ENCODE measurements at regions not wholly inside any gene's neighbourhood (a gene's known extent, or its start where the extent isn't known, plus 50 kb on each side); places are given as distances from the start of the nearest gene placed in this dataset.
"Not testable (repeated sequence)": the region's sequence is repeated elsewhere in the genome, so short reads cannot be mapped to it uniquely, and the experiment has no call there.

GRCh38 chr4:147173797-147174432, 228.3 kb upstream of the TTC29 start:
- DNase-seq = no peak

GRCh38 chr4:147174591-147174990, 228.9 kb upstream of the TTC29 start:
- DNase-seq = no peak

GRCh38 chr4:147175460-147176025, 229.9 kb upstream of the TTC29 start:
- no peak for DNase-seq

GRCh38 chr4:147182041-147182440, 236.4 kb upstream of the TTC29 start:
- no peak for DNase-seq

GRCh38 chr4:147192679-147193078, 247.0 kb upstream of the TTC29 start:
- DNase-seq = no peak

- no peak for DNase-seq
Measured at GRCh38 chr4:147194114-147194513, 248.4 kb upstream of the TTC29 start.

- DNase-seq = no peak
Measured at GRCh38 chr4:147194604-147195003, 248.9 kb upstream of the TTC29 start.

GRCh38 chr4:147195386-147195785, 249.7 kb upstream of the TTC29 start:
- no peak for DNase-seq

- no peak for DNase-seq
Measured at GRCh38 chr4:147198411-147199051, 252.9 kb upstream of the TTC29 start.

GRCh38 chr4:147201016-147201415, 255.4 kb upstream of the TTC29 start:
- DNase-seq = no peak

GRCh38 chr4:147206807-147207206, 261.1 kb upstream of the TTC29 start:
- no peak for DNase-seq

GRCh38 chr4:147207911-147208310, 262.2 kb upstream of the TTC29 start:
- no peak for DNase-seq

- DNase-seq = no peak
Measured at GRCh38 chr4:147217655-147218054, 263.2 kb upstream of the EDNRA start.

GRCh38 chr4:147219145-147219544, 261.8 kb upstream of the EDNRA start:
- no peak for DNase-seq

GRCh38 chr4:147220833-147221232, 260.1 kb upstream of the EDNRA start:
- DNase-seq = no peak

GRCh38 chr4:147222906-147223305, 258.0 kb upstream of the EDNRA start:
- no peak for DNase-seq

- DNase-seq = no peak
Measured at GRCh38 chr4:147223576-147223975, 257.3 kb upstream of the EDNRA start.

- no peak for DNase-seq
Measured at GRCh38 chr4:147236806-147237205, 244.1 kb upstream of the EDNRA start.

- DNase-seq = no peak
Measured at GRCh38 chr4:147244786-147245185, 236.1 kb upstream of the EDNRA start.

- no peak for DNase-seq
Measured at GRCh38 chr4:147246096-147246495, 234.8 kb upstream of the EDNRA start.

GRCh38 chr4:147246528-147246927, 234.4 kb upstream of the EDNRA start:
- DNase-seq = not testable (repeated sequence)

- DNase-seq = no peak
Measured at GRCh38 chr4:147247579-147247978, 233.3 kb upstream of the EDNRA start.

GRCh38 chr4:147250062-147250461, 230.8 kb upstream of the EDNRA start:
- DNase-seq = no peak

GRCh38 chr4:147255268-147255667, 225.6 kb upstream of the EDNRA start:
- DNase-seq = not testable (repeated sequence)

GRCh38 chr4:147259271-147259670, 221.6 kb upstream of the EDNRA start:
- DNase-seq = not testable (repeated sequence)
